A673 (cell line): ENCODE measurements at regions not wholly inside any gene's neighbourhood (a gene's known extent, or its start where the extent isn't known, plus 50 kb on each side); places are given as distances from the start of the nearest gene placed in this dataset.

Source experiments
- EZH2 ChIP-seq: fragments of 200-600 bp; sonication (generic); IDR thresholded peaks from 2 replicates; pipeline ENCODE4 v1.6.1; 2017; ENCODE audit warnings: borderline replicate concordance, low read depth, mild to moderate bottlenecking, mixed read lengths, antibody characterized with exemption, low read length; ENCODE audit not compliant: poor library complexity, severe bottlenecking
- TF ChIP-seq, protein P1 (sequence below): fragments of 300-800, 200-600 bp; sonication (generic); conservative IDR thresholded peaks from 2 replicates; pipeline ENCODE4 v1.5.1; 2017; ENCODE audit warnings: low read depth, mild to moderate bottlenecking, antibody characterized with exemption, low read length, moderate library complexity, mixed read lengths

DNA sequence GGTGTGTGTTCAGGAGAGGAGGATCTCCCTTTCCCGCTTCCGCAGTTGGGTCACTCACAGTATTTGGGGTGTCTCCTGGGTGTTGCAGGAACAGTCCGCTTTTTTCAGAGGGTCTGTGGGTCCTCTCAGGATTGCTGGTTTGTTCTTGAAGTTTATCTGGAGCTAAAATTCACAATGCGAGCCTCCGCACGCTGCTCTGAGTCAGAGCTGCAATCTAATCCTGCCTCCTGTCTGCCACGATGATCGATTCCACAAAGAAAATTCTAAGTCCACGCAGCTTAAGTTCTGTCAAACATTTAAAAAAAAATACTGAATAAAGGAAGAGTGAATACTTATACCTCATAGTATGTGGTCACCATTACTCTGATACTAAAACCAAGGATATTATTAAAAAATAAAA is 76.5 kb downstream of the RAD51AP2 start:
- TF ChIP-seq, protein P1, sequence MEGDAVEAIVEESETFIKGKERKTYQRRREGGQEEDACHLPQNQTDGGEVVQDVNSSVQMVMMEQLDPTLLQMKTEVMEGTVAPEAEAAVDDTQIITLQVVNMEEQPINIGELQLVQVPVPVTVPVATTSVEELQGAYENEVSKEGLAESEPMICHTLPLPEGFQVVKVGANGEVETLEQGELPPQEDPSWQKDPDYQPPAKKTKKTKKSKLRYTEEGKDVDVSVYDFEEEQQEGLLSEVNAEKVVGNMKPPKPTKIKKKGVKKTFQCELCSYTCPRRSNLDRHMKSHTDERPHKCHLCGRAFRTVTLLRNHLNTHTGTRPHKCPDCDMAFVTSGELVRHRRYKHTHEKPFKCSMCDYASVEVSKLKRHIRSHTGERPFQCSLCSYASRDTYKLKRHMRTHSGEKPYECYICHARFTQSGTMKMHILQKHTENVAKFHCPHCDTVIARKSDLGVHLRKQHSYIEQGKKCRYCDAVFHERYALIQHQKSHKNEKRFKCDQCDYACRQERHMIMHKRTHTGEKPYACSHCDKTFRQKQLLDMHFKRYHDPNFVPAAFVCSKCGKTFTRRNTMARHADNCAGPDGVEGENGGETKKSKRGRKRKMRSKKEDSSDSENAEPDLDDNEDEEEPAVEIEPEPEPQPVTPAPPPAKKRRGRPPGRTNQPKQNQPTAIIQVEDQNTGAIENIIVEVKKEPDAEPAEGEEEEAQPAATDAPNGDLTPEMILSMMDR: no peak
- TF ChIP-seq EZH2: no peak
